ENCODE measurements at regions not wholly inside any gene's neighbourhood (a gene's known extent, or its start where the extent isn't known, plus 50 kb on each side); places are given as distances from the start of the nearest gene placed in this dataset.
"Not testable (repeated sequence)": the region's sequence is repeated elsewhere in the genome, so short reads cannot be mapped to it uniquely, and the experiment has no call there.

DNA sequence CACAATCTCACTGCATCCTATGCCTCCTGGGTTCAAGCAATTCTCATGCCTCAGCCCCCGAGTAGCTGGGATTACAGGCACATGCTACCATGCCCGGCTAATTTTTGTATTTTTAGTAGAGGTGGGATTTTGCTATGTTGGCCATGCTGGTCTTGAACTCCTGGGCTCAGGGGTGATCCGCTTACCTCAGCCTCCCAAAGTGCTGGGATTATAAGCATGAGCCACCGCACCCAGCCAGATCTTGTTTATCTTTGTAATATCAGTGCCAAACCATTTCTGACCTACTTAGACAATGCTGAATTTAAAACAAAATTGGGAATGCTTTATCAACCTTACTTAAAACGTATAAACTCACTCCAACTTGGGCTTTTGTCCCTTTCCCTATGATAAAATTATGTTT, 103.7 kb upstream of the GBE1 start:
- TF ChIP-seq, protein P1, sequence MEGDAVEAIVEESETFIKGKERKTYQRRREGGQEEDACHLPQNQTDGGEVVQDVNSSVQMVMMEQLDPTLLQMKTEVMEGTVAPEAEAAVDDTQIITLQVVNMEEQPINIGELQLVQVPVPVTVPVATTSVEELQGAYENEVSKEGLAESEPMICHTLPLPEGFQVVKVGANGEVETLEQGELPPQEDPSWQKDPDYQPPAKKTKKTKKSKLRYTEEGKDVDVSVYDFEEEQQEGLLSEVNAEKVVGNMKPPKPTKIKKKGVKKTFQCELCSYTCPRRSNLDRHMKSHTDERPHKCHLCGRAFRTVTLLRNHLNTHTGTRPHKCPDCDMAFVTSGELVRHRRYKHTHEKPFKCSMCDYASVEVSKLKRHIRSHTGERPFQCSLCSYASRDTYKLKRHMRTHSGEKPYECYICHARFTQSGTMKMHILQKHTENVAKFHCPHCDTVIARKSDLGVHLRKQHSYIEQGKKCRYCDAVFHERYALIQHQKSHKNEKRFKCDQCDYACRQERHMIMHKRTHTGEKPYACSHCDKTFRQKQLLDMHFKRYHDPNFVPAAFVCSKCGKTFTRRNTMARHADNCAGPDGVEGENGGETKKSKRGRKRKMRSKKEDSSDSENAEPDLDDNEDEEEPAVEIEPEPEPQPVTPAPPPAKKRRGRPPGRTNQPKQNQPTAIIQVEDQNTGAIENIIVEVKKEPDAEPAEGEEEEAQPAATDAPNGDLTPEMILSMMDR (IDR thresholded peaks at IDR 0.05), result not testable (repeated sequence)
- not testable (repeated sequence) for TF ChIP-seq POLR2A (IDR thresholded peaks at IDR 0.05)

All from Peyer's patch (tissue), 4 donors.